Loucy (cell line): ENCODE measurements at regions not wholly inside any gene's neighbourhood (a gene's known extent, or its start where the extent isn't known, plus 50 kb on each side); places are given as distances from the start of the nearest gene placed in this dataset.
"Not testable (repeated sequence)": the region's sequence is repeated elsewhere in the genome, so short reads cannot be mapped to it uniquely, and the experiment has no call there.

Source experiments
- H2AFZ ChIP-seq: fragments of 200-600 bp; sonication (generic); 2 replicates; pipeline ENCODE4 v1.6.0; 2016; ENCODE audit warnings: antibody characterized with exemption, mild to moderate bottlenecking, low read length, moderate library complexity
- H3F3A ChIP-seq: fragments of 200-600 bp; 2 replicates; pipeline ENCODE4 v1.6.0; 2016; ENCODE audit warnings: antibody characterized with exemption, low read depth, mild to moderate bottlenecking
- H3K27me3 ChIP-seq: fragments of 200-600 bp; sonication (generic); 2 replicates; pipeline ENCODE4 v1.6.1; 2014; ENCODE audit warnings: low read length, mild to moderate bottlenecking; ENCODE audit not compliant: insufficient read depth, poor library complexity, severe bottlenecking
- H3K36me3 ChIP-seq: fragments of 200-600 bp; sonication (generic); 2 replicates; pipeline ENCODE4 v1.6.1; 2016; ENCODE audit warnings: low read length; ENCODE audit not compliant: insufficient read depth
- H3K4me1 ChIP-seq: fragments of 200-600 bp; sonication (generic); 2 replicates; pipeline ENCODE4 v1.5.1; 2014; ENCODE audit warnings: low read length, mild to moderate bottlenecking; ENCODE audit not compliant: insufficient read depth, poor library complexity, severe bottlenecking
- H3K4me2 ChIP-seq: fragments of 200-600 bp; sonication (generic); 2 replicates; pipeline ENCODE4 v1.6.0; 2014; ENCODE audit warnings: antibody characterized with exemption, low read length, low read depth, mild to moderate bottlenecking; ENCODE audit not compliant: poor library complexity, severe bottlenecking
- H3K4me3 ChIP-seq: fragments of 200-600 bp; sonication (generic); 2 replicates; pipeline ENCODE4 v1.5.1; 2014; ENCODE audit warnings: low read length, mild to moderate bottlenecking, mixed read lengths; ENCODE audit not compliant: poor library complexity, severe bottlenecking
- H3K79me2 ChIP-seq: fragments of 200-600 bp; sonication (generic); 2 replicates; pipeline ENCODE4 v1.6.1; 2014; ENCODE audit warnings: low read length; ENCODE audit not compliant: insufficient read depth
- H3K9ac ChIP-seq: fragments of 200-600 bp; sonication (generic); 2 replicates; pipeline ENCODE4 v1.6.0; 2014; ENCODE audit warnings: mild to moderate bottlenecking, low read depth, low read length, moderate library complexity; ENCODE audit not compliant: poor library complexity, severe bottlenecking
- H3K9me2 ChIP-seq: fragments of 200-600 bp; sonication (generic); replicated peaks from 2 replicates; pipeline ENCODE4 v1.6.1; 2016; ENCODE audit warnings: low read depth, low read length, mixed read lengths
- H3K9me3 ChIP-seq: fragments of 200-600 bp; sonication (generic); 2 replicates; pipeline ENCODE4 v1.6.1; 2014; ENCODE audit warnings: mild to moderate bottlenecking, antibody characterized with exemption, low read length, low read depth; ENCODE audit not compliant: insufficient read depth
- H4K20me1 ChIP-seq: fragments of 200-600 bp; sonication (generic); 2 replicates; pipeline ENCODE4 v1.6.0; 2014; ENCODE audit warnings: antibody characterized with exemption, low read length, mild to moderate bottlenecking; ENCODE audit not compliant: insufficient read depth, poor library complexity, severe bottlenecking
- EZH2phosphoT487 ChIP-seq: fragments of 200-600 bp; IDR thresholded peaks from 2 replicates; pipeline ENCODE4 v1.6.1; 2018; ENCODE audit warnings: antibody characterized with exemption, mild to moderate bottlenecking, moderate library complexity, borderline replicate concordance
- TF ChIP-seq, protein P1 (sequence below): fragments of 200-600 bp; sonication (generic); conservative IDR thresholded peaks from 2 replicates; pipeline ENCODE4 v1.5.1; 2014; ENCODE audit warnings: mild to moderate bottlenecking, antibody characterized with exemption, low read length

DNA sequence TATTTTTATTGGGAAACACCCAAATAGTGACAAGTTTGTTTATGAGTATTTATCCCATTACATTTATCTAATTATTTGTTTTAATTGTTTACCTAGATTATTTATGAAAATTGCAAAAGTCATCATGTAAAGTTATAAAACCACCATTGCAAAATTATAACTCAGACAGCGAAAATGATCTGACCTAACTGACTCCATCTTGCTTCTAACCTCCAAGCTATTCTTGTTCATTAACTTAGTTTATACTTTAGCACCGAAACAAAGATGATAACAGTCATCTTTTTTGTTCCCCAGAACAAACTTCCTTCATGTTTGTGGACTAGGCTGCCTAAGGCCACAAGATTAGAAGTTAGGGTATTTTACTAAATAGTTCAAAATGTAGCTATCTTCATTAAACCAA lies 190.8 kb downstream of the FASLG start:
- Histone ChIP-seq H3K4me1 (peaks cover 14% of the 10 kb centered on the region), H2AFZ (no peak overlapping the region), H3K9ac (no peak overlapping the region), H3K4me3 (no peak overlapping the region), H3K4me2 (no peak overlapping the region), H3K27me3 (no peaks in the 10 kb centered on the region), H3K9me2 (no peaks in the 10 kb centered on the region), H3K79me2 (no peaks in the 10 kb centered on the region), H4K20me1 (no peaks in the 10 kb centered on the region), H3K36me3 (no peaks in the 10 kb centered on the region), H3F3A (no peaks in the 10 kb centered on the region), H3K9me3 (no peaks in the 10 kb centered on the region)
- TF ChIP-seq, protein P1, sequence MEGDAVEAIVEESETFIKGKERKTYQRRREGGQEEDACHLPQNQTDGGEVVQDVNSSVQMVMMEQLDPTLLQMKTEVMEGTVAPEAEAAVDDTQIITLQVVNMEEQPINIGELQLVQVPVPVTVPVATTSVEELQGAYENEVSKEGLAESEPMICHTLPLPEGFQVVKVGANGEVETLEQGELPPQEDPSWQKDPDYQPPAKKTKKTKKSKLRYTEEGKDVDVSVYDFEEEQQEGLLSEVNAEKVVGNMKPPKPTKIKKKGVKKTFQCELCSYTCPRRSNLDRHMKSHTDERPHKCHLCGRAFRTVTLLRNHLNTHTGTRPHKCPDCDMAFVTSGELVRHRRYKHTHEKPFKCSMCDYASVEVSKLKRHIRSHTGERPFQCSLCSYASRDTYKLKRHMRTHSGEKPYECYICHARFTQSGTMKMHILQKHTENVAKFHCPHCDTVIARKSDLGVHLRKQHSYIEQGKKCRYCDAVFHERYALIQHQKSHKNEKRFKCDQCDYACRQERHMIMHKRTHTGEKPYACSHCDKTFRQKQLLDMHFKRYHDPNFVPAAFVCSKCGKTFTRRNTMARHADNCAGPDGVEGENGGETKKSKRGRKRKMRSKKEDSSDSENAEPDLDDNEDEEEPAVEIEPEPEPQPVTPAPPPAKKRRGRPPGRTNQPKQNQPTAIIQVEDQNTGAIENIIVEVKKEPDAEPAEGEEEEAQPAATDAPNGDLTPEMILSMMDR: no peak
- no peak for TF ChIP-seq EZH2phosphoT487

DNA sequence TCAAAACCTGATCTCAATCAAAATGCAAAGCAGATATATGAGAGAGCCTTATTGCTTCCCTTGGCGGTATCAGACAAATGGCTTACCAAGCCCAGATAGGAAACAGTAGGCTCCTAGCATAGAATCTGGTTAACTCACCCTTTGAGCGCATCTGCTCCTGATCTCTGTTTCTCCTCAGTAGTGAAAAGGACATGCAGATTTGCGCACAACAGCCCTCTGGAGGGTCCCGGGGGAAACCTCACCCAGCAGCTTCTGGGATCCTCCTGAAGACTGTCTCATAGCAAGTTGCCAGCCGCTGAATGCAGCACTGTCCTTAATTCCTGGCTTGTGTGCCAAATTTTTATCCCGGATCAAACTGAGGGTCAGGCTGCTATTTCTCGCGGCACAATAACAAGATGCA lies 192.2 kb downstream of the FASLG start:
- Histone ChIP-seq H3K4me3 (no peak overlapping the region), H3K9me2 (no peaks in the 10 kb centered on the region), H3K4me1 (peaks cover 3% of the 10 kb centered on the region), H3F3A (no peaks in the 10 kb centered on the region), H3K9me3 (no peaks in the 10 kb centered on the region), H3K27me3 (no peaks in the 10 kb centered on the region), H4K20me1 (no peaks in the 10 kb centered on the region), H2AFZ (no peak overlapping the region), H3K9ac (no peak overlapping the region), H3K79me2 (no peaks in the 10 kb centered on the region), H3K36me3 (no peaks in the 10 kb centered on the region), H3K4me2 (no peak overlapping the region)
- no peak for TF ChIP-seq EZH2phosphoT487
- TF ChIP-seq, protein P1: no peak

DNA sequence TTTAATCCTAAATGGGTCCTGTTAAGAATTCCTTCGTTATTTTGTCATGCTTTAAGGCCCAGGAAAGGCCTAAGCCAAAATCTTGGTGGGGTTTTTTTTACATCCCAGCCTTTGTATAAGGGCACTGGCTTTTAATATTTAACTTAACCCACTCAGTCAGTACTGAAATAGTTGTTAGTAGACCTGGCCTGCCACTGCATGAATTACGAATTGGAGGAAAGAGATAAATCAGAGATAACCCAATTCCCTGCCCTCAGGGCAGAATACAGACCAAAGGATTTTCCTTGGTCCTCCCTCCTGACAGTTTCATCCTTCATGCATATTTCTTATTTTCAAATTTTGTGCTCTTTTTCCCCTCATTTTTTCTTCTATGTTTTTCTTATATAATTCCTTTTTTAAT lies 193.0 kb downstream of the FASLG start:
- Histone ChIP-seq H3K27me3 (no peaks in the 10 kb centered on the region), H3K9ac (no peak overlapping the region)

DNA sequence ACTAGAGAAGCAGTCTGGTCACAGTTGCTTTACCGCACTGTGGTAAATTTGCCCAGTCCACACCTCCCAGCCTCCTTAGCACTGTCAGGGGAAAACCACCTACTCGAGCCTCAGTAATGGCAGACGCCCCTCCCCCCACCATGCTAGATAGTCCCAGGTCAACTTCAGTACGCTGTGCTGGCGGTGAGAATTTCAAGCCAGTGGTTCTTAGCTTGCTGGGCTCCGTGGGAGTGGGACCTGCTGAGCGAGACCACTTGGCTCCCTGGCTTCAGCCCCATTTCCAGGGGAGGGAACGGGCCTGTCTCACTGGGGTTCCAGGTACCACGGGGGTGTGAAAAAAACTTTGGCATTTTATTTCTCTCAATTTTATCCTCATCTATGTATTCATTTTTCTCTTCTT lies 194.8 kb downstream of the TNFSF18 start:
- H3K36me3 ChIP-seq, H3K79me2 ChIP-seq, H3K9me2 ChIP-seq, H3K9me3 ChIP-seq, H3K9ac ChIP-seq, H3K27me3 ChIP-seq, H4K20me1 ChIP-seq, H3K4me3 ChIP-seq, H3K4me1 ChIP-seq, H2AFZ ChIP-seq, H3K4me2 ChIP-seq, H3F3A ChIP-seq: not testable (repeated sequence)

More for the DNA sequence above, 193.0 kb downstream of the FASLG start:
- Histone ChIP-seq H4K20me1 (no peaks in the 10 kb centered on the region), H2AFZ (no peak overlapping the region), H3K4me1 (peaks cover 3% of the 10 kb centered on the region), H3K4me2 (no peak overlapping the region), H3K4me3 (no peak overlapping the region), H3F3A (no peaks in the 10 kb centered on the region), H3K9me3 (no peaks in the 10 kb centered on the region), H3K79me2 (no peaks in the 10 kb centered on the region), H3K9me2 (no peaks in the 10 kb centered on the region), H3K36me3 (no peaks in the 10 kb centered on the region)
- TF ChIP-seq EZH2phosphoT487: no peak
- TF ChIP-seq, protein P1: no peak
